PC-3 (cell line): ENCODE measurements at regions not wholly inside any gene's neighbourhood (a gene's known extent, or its start where the extent isn't known, plus 50 kb on each side); places are given as distances from the start of the nearest gene placed in this dataset.

Experiments
- ATAC-seq: fragments of 200-7000 bp; cut with Tn5 transposase; 2 replicates; pipeline ENCODE4 v1.9.1; 2020; ENCODE audit warnings: mild to moderate bottlenecking, moderate library complexity
- BruUV-seq: library from RNA; stranded (reverse); fragments of 400-500 nt; replicated peaks from 2 replicates; lab custom pipeline; 2021; lab: Mats Ljungman, UMichigan
- CTCF ChIA-PET: fragments of 300-600 bp; sonication (Branson Sonifier 250); formaldehyde crosslinking; loops from one replicate; lab custom pipeline; 2022; ENCODE audit warnings: antibody characterized with exemption; lab: Charles Lee
- POLR2A ChIA-PET: fragments of 300-600 bp; sonication (Branson Sonifier 250); formaldehyde crosslinking; loops from one replicate; lab custom pipeline; 2022; ENCODE audit warnings: antibody characterized with exemption; ENCODE audit not compliant: unreplicated experiment; lab: Charles Lee
- DNase-seq: peaks from one replicate; pipeline ENCODE4 v3.0.0-alpha.2; 2015
- H2AFZ ChIP-seq: fragments of 300-600 bp; sonication (generic); 2 replicates; pipeline ENCODE4 v1.6.0; 2016; ENCODE audit warnings: antibody characterized with exemption, low read length
- H3F3A ChIP-seq: fragments of 300-600 bp; sonication (generic); one replicate; pipeline ENCODE4 v1.6.0; 2017; ENCODE audit warnings: antibody characterized with exemption, low read length, control low read depth, mild to moderate bottlenecking; ENCODE audit not compliant: unreplicated experiment
- H3K27ac ChIP-seq: fragments of 300-600 bp; sonication (generic); 2 replicates; pipeline ENCODE4 v1.5.1; 2016; ENCODE audit warnings: mild to moderate bottlenecking, low read length
- H3K27me3 ChIP-seq: fragments of 300-600 bp; sonication (generic); 2 replicates; pipeline ENCODE4 v1.6.1; 2016; ENCODE audit warnings: low read length, mixed read lengths
- H3K36me3 ChIP-seq: fragments of 300-600 bp; sonication (generic); 2 replicates; pipeline ENCODE4 v1.6.1; 2016; ENCODE audit warnings: low read depth, mixed run types, low read length, mixed read lengths
- H3K4me1 ChIP-seq: fragments of 300-600 bp; sonication (generic); 2 replicates; pipeline ENCODE4 v1.5.1; 2016; ENCODE audit warnings: low read length; ENCODE audit not compliant: insufficient read depth
- H3K4me2 ChIP-seq: fragments of 300-600 bp; sonication (generic); 2 replicates; pipeline ENCODE4 v1.6.0; 2016; ENCODE audit warnings: low read length
- H3K4me3 ChIP-seq: fragments of 300-600 bp; sonication (generic); 2 replicates; pipeline ENCODE4 v1.5.1; 2016; ENCODE audit warnings: mild to moderate bottlenecking, low read length, mixed read lengths
- H3K79me2 ChIP-seq: fragments of 300-600 bp; sonication (generic); 2 replicates; pipeline ENCODE4 v1.6.1; 2017; ENCODE audit warnings: low read length, mixed read lengths
- H3K9ac ChIP-seq: fragments of 300-600 bp; sonication (generic); 2 replicates; pipeline ENCODE4 v1.6.0; 2016; ENCODE audit warnings: mild to moderate bottlenecking, low read length
- H3K9me2 ChIP-seq: fragments of 300-600 bp; sonication (generic); replicated peaks from 2 replicates; pipeline ENCODE4 v1.6.1; 2016; ENCODE audit warnings: mixed run types, low read length, mixed read lengths
- H3K9me3 ChIP-seq: fragments of 300-600 bp; sonication (generic); 2 replicates; pipeline ENCODE4 v1.6.1; 2016; ENCODE audit warnings: low read length, mixed read lengths
- H4K20me1 ChIP-seq: fragments of 300-600 bp; sonication (generic); 2 replicates; pipeline ENCODE4 v1.6.1; 2016; ENCODE audit warnings: low read length, mixed read lengths
- CTCF ChIP-seq: fragments of 300-600 bp; sonication (generic); conservative IDR thresholded peaks from 2 replicates; pipeline ENCODE4 v1.5.1; 2017; ENCODE audit warnings: antibody characterized with exemption, low read depth, mild to moderate bottlenecking, low read length
- EZH2 ChIP-seq: fragments of 300-600 bp; sonication (generic); IDR thresholded peaks from one replicate; pipeline ENCODE4 v1.6.1; 2017; ENCODE audit warnings: antibody characterized with exemption, mild to moderate bottlenecking, low read length; ENCODE audit not compliant: unreplicated experiment
- EZH2phosphoT487 ChIP-seq: fragments of 300-600 bp; sonication (generic); IDR thresholded peaks from 2 replicates; pipeline ENCODE4 v1.6.1; 2018; ENCODE audit warnings: mild to moderate bottlenecking, antibody characterized with exemption, low read length, borderline replicate concordance
- intact Hi-C: fragments of 100-400 bp; cut with micrococcal nuclease; formaldehyde crosslinking; loops from 2 replicates; pipeline ENCODE4 v1.9.0; 2023

- Histone ChIP-seq H3K36me3 (no peaks in the 10 kb centered on the region), H3K4me2 (no peak overlapping the region), H3K9me3 (no peaks in the 10 kb centered on the region), H3K79me2 (no peaks in the 10 kb centered on the region), H2AFZ (no peak overlapping the region), H3K4me1 (no peaks in the 10 kb centered on the region), H3K27ac (no peak overlapping the region), H3K27me3 (no peaks in the 10 kb centered on the region), H3K9ac (no peak overlapping the region), H3F3A (no peaks in the 10 kb centered on the region), H3K4me3 (no peak overlapping the region), H3K9me2 (no peaks in the 10 kb centered on the region), H4K20me1 (no peaks in the 10 kb centered on the region)
- intact Hi-C loops = no loop called here
- no peak for TF ChIP-seq EZH2
- TF ChIP-seq CTCF = no peak
- no peak for TF ChIP-seq EZH2phosphoT487
- no peak for DNase-seq
- BruUV-seq = no TSS peak
- ChIA-PET POLR2A (interaction anchor here (0.6 kb wide), 1 partner anchor 56 kb away, joined by 4 read pairs; no protein-coding TSS in a partner anchor), CTCF (no interaction called here)
- ATAC-seq = no peak
Observed at GRCh38 chr10:53233749-53234148, 461.2 kb upstream of the MBL2 start.

GRCh38 chr10:53230651-53231050 is 458.1 kb upstream of the MBL2 start:
- no TSS peak for BruUV-seq
- no peaks in the 10 kb centered on the region for H3K36me3 ChIP-seq
- no peaks in the 10 kb centered on the region for H3K9me3 ChIP-seq
- H3K4me2 ChIP-seq = no peak overlapping the region
- no peaks in the 10 kb centered on the region for H3K4me1 ChIP-seq
- H4K20me1 ChIP-seq = no peaks in the 10 kb centered on the region
- H3K27me3 ChIP-seq = no peaks in the 10 kb centered on the region
- H3K4me3 ChIP-seq = no peak overlapping the region
- intact Hi-C loops = no loop called here
- DNase-seq = no peak
- no peak overlapping the region for H3K27ac ChIP-seq
- no peaks in the 10 kb centered on the region for H3K9me2 ChIP-seq
- no peaks in the 10 kb centered on the region for H3F3A ChIP-seq
- H3K79me2 ChIP-seq = no peaks in the 10 kb centered on the region
- H3K9ac ChIP-seq = no peak overlapping the region
- no peak for ATAC-seq
- H2AFZ ChIP-seq = no peak overlapping the region
- POLR2A ChIA-PET = no interaction called here
- TF ChIP-seq EZH2 = no peak
- no peak for TF ChIP-seq EZH2phosphoT487
- TF ChIP-seq CTCF = no peak
- CTCF ChIA-PET = no interaction called here

GRCh38 chr10:53223851-53224250 is 451.3 kb upstream of the MBL2 start:
- H3F3A ChIP-seq = no peaks in the 10 kb centered on the region
- no peaks in the 10 kb centered on the region for H4K20me1 ChIP-seq
- H3K4me2 ChIP-seq = no peak overlapping the region
- DNase-seq = no peak
- intact Hi-C loops = no loop called here
- H3K4me1 ChIP-seq = no peaks in the 10 kb centered on the region
- no peaks in the 10 kb centered on the region for H3K9me3 ChIP-seq
- H2AFZ ChIP-seq = no peak overlapping the region
- TF ChIP-seq EZH2phosphoT487 = no peak
- TF ChIP-seq EZH2 = no peak
- TF ChIP-seq CTCF = no peak
- no peaks in the 10 kb centered on the region for H3K27me3 ChIP-seq
- H3K9ac ChIP-seq = no peak overlapping the region
- no TSS peak for BruUV-seq
- no peaks in the 10 kb centered on the region for H3K79me2 ChIP-seq
- no peaks in the 10 kb centered on the region for H3K9me2 ChIP-seq
- ChIA-PET POLR2A (no interaction called here), CTCF (interaction anchor here (0.6 kb wide), 1 partner anchor 406 kb away, joined by 7 read pairs; no protein-coding TSS in a partner anchor)
- no peak overlapping the region for H3K4me3 ChIP-seq
- no peak overlapping the region for H3K27ac ChIP-seq
- ATAC-seq = no peak
- H3K36me3 ChIP-seq = no peaks in the 10 kb centered on the region
